Activated CD4-positive, alpha-beta memory T cell treated with anti-CD3 and anti-CD28 coated beads for 36 hours (primary cell): ENCODE measurements at regions not wholly inside any gene's neighbourhood (a gene's known extent, or its start where the extent isn't known, plus 50 kb on each side); places are given as distances from the start of the nearest gene placed in this dataset.
"Not testable (repeated sequence)": the region's sequence is repeated elsewhere in the genome, so short reads cannot be mapped to it uniquely, and the experiment has no call there.

Experiments
- CTCF ChIA-PET: fragments of 350-600 bp; sonication (Branson Sonifier 250); formaldehyde crosslinking; loops from one replicate; lab custom pipeline; 2021; ENCODE audit warnings: antibody characterized with exemption, inconsistent platforms; lab: Charles Lee
- POLR2A ChIA-PET: fragments of 350-600 bp; sonication (Branson Sonifier 250); formaldehyde crosslinking; loops from one replicate; lab custom pipeline; 2021; ENCODE audit warnings: antibody characterized with exemption; lab: Charles Lee
- DNase-seq: peaks from one replicate; pipeline ENCODE4 v3.0.0-alpha.2; 2020
- H3K27ac Mint-ChIP-seq: one replicate; pipeline ENCODE4 v1.8.0; 2021; ENCODE audit warnings: mixed read lengths
- H3K27me3 Mint-ChIP-seq: one replicate; pipeline ENCODE4 v1.8.0; 2021; ENCODE audit warnings: mixed read lengths
- H3K36me3 Mint-ChIP-seq: one replicate; pipeline ENCODE4 v1.8.0; 2021; ENCODE audit warnings: mixed read lengths
- H3K4me1 Mint-ChIP-seq: one replicate; pipeline ENCODE4 v1.8.0; 2021; ENCODE audit warnings: low read depth, mixed read lengths
- H3K4me3 Mint-ChIP-seq: one replicate; pipeline ENCODE4 v1.8.0; 2021; ENCODE audit warnings: mild to moderate bottlenecking, mixed read lengths
- H3K9me3 Mint-ChIP-seq: one replicate; pipeline ENCODE4 v1.8.0; 2021; ENCODE audit warnings: mixed read lengths
- intact Hi-C: fragments of 100-400 bp; cut with micrococcal nuclease; formaldehyde crosslinking; loops from one replicate; pipeline ENCODE4 v1.15.1; 2023

GRCh38 chr15:69557707-69558409, 105.2 kb downstream of the RPLP1 start:
- POLR2A ChIA-PET = no interaction called here
- CTCF ChIA-PET = no interaction called here
- Mint-ChIP-seq H3K4me1 (no peaks in the 10 kb centered on the region), H3K27ac (no peak overlapping the region), H3K9me3 (no peaks in the 10 kb centered on the region), H3K4me3 (no peak overlapping the region), H3K27me3 (no peaks in the 10 kb centered on the region), H3K36me3 (no peaks in the 10 kb centered on the region)
- no peak for DNase-seq
- intact Hi-C loops = no loop called here

GRCh38 chr15:69559440-69560190, 107.0 kb downstream of the RPLP1 start:
- intact Hi-C loops = no loop called here

GRCh38 chr15:69561071-69561784, 108.6 kb downstream of the RPLP1 start:
- DNase-seq = no peak
- no peaks in the 10 kb centered on the region for H3K27me3 Mint-ChIP-seq
- CTCF ChIA-PET = no interaction called here
- H3K36me3 Mint-ChIP-seq = no peaks in the 10 kb centered on the region
- no peaks in the 10 kb centered on the region for H3K4me1 Mint-ChIP-seq
- no peak overlapping the region for H3K27ac Mint-ChIP-seq
- H3K4me3 Mint-ChIP-seq = no peak overlapping the region
- H3K9me3 Mint-ChIP-seq = no peaks in the 10 kb centered on the region
- POLR2A ChIA-PET = no interaction called here
- intact Hi-C loops = no loop called here

More at GRCh38 chr15:69559440-69560190, 107.0 kb downstream of the RPLP1 start:
- Mint-ChIP-seq H3K4me1 (no peaks in the 10 kb centered on the region), H3K9me3 (no peaks in the 10 kb centered on the region), H3K4me3 (no peak overlapping the region), H3K36me3 (no peaks in the 10 kb centered on the region), H3K27me3 (no peaks in the 10 kb centered on the region), H3K27ac (no peak overlapping the region)
- CTCF ChIA-PET = no interaction called here
- no peak for DNase-seq
- POLR2A ChIA-PET = interaction anchor here (0.6 kb wide), 1 partner anchor 81 kb away, joined by 4 read pairs; no protein-coding TSS in a partner anchor

GRCh38 chr15:69562116-69562515, 109.5 kb downstream of the RPLP1 start:
- Mint-ChIP-seq H3K4me3 (no peak overlapping the region), H3K27me3 (no peaks in the 10 kb centered on the region), H3K4me1 (no peaks in the 10 kb centered on the region), H3K9me3 (no peaks in the 10 kb centered on the region), H3K36me3 (no peaks in the 10 kb centered on the region), H3K27ac (no peak overlapping the region)
- no peak for DNase-seq
- ChIA-PET POLR2A (no interaction called here), CTCF (no interaction called here)
- intact Hi-C loops = no loop called here

GRCh38 chr15:69562564-69562963, 109.9 kb downstream of the RPLP1 start:
- ChIA-PET POLR2A (no interaction called here), CTCF (no interaction called here)
- Mint-ChIP-seq H3K36me3 (no peaks in the 10 kb centered on the region), H3K4me3 (no peak overlapping the region), H3K4me1 (no peaks in the 10 kb centered on the region), H3K27me3 (no peaks in the 10 kb centered on the region), H3K9me3 (no peaks in the 10 kb centered on the region), H3K27ac (no peak overlapping the region)
- intact Hi-C loops = no loop called here
- no peak for DNase-seq

GRCh38 chr15:69565066-69565655, 112.5 kb downstream of the RPLP1 start:
- Mint-ChIP-seq H3K27ac (no peak overlapping the region), H3K9me3 (no peaks in the 10 kb centered on the region), H3K27me3 (no peaks in the 10 kb centered on the region), H3K36me3 (no peaks in the 10 kb centered on the region), H3K4me1 (no peaks in the 10 kb centered on the region), H3K4me3 (no peak overlapping the region)
- ChIA-PET CTCF (no interaction called here), POLR2A (no interaction called here)
- intact Hi-C loops = no loop called here
- no peak for DNase-seq

GRCh38 chr15:69567238-69567760, 114.7 kb downstream of the RPLP1 start:
- CTCF ChIA-PET, H3K27ac Mint-ChIP-seq, H3K4me3 Mint-ChIP-seq, DNase-seq, H3K27me3 Mint-ChIP-seq, H3K9me3 Mint-ChIP-seq, H3K4me1 Mint-ChIP-seq, H3K36me3 Mint-ChIP-seq, POLR2A ChIA-PET, intact Hi-C loops: not testable (repeated sequence)

- ChIA-PET CTCF (no interaction called here), POLR2A (no interaction called here)
- no peak overlapping the region for H3K4me3 Mint-ChIP-seq
- H3K27ac Mint-ChIP-seq = no peak overlapping the region
- H3K4me1 Mint-ChIP-seq = peaks cover 2% of the 10 kb centered on the region
- H3K9me3 Mint-ChIP-seq = no peaks in the 10 kb centered on the region
- H3K36me3 Mint-ChIP-seq = no peaks in the 10 kb centered on the region
- intact Hi-C loops = no loop called here
- H3K27me3 Mint-ChIP-seq = no peaks in the 10 kb centered on the region
- no peak for DNase-seq
Measured at GRCh38 chr15:69568173-69569009, 115.8 kb downstream of the RPLP1 start.

GRCh38 chr15:69570454-69570853, 117.8 kb downstream of the RPLP1 start:
- Mint-ChIP-seq H3K4me3 (no peak overlapping the region), H3K4me1 (peaks cover 21% of the 10 kb centered on the region), H3K36me3 (no peaks in the 10 kb centered on the region), H3K27ac (no peak overlapping the region), H3K9me3 (no peaks in the 10 kb centered on the region), H3K27me3 (no peaks in the 10 kb centered on the region)
- POLR2A ChIA-PET = no interaction called here
- no peak for DNase-seq
- intact Hi-C loops = loop anchor here (5.0 to 10.0 kb wide), 4 partner anchors 43 to 527 kb away; partner anchors contain the start of gene TLE3
- CTCF ChIA-PET = no interaction called here

- intact Hi-C loops = loop anchor here (5.0 to 10.0 kb wide), 4 partner anchors 44 to 526 kb away; partner anchors contain the start of gene TLE3
- no peak overlapping the region for H3K4me3 Mint-ChIP-seq
- ChIA-PET POLR2A (no interaction called here), CTCF (no interaction called here)
- no peaks in the 10 kb centered on the region for H3K36me3 Mint-ChIP-seq
- DNase-seq = no peak
- no peak overlapping the region for H3K27ac Mint-ChIP-seq
- no peaks in the 10 kb centered on the region for H3K27me3 Mint-ChIP-seq
- no peaks in the 10 kb centered on the region for H3K9me3 Mint-ChIP-seq
- H3K4me1 Mint-ChIP-seq = peaks cover 26% of the 10 kb centered on the region
Measured at GRCh38 chr15:69570997-69571396, 118.4 kb downstream of the RPLP1 start.

- H3K4me3 Mint-ChIP-seq, H3K36me3 Mint-ChIP-seq, DNase-seq, POLR2A ChIA-PET, H3K27me3 Mint-ChIP-seq, H3K9me3 Mint-ChIP-seq: not testable (repeated sequence)
- H3K4me1 Mint-ChIP-seq = peaks cover 37% of the 10 kb centered on the region
- peak overlapping the region; percentile 57 for H3K27ac Mint-ChIP-seq
- CTCF ChIA-PET = interaction anchor here (0.6 to 1.8 kb wide), 3 partner anchors 10 to 894 kb away, joined by 3 to 5 read pairs (median 4); no protein-coding TSS in a partner anchor
- intact Hi-C loops = loop anchor here (5.0 to 10.0 kb wide), 4 partner anchors 46 to 524 kb away; partner anchors contain the start of gene TLE3
Measured at GRCh38 chr15:69573278-69573677, 120.7 kb downstream of the RPLP1 start.
